Naive thymus-derived CD8-positive, alpha-beta T cell (primary cell): ENCODE measurements at regions not wholly inside any gene's neighbourhood (a gene's known extent, or its start where the extent isn't known, plus 50 kb on each side); places are given as distances from the start of the nearest gene placed in this dataset.

ENCODE experiments used
- ATAC-seq, 2 donors: fragments of 150-1000 bp; cut with Tn5 transposase in 1 of 2; sonication (Bioruptor Pico), chemical (Tn5 transposase) in 1 of 2; 1 replicate in 1 of 2; 2 replicates in 1 of 2; pipeline ENCODE4 v1.10.0; 2021; ENCODE audit warnings: mild to moderate bottlenecking in 2 of 2, moderate library complexity in 2 of 2
- POLR2A ChIA-PET: fragments of 350-600 bp; sonication (Branson Sonifier 250); formaldehyde crosslinking; loops from one replicate; lab custom pipeline; 2021; ENCODE audit warnings: antibody characterized with exemption; lab: Charles Lee
- DNase-seq, 10 donors: peaks; one replicate each; pipeline versions ENCODE4 v3.0.0 to v3.0.0-alpha.2; 2020 to 2022
- H3K27ac Mint-ChIP-seq, 10 donors: one replicate each; pipeline ENCODE4 v1.8.0; 2020 to 2022; ENCODE audit warnings: mild to moderate bottlenecking in 10 of 10, mixed read lengths in 10 of 10, moderate library complexity in 4 of 10, inconsistent platforms in 1 of 10
- H3K27me3 Mint-ChIP-seq, 5 donors: one replicate each; pipeline ENCODE4 v1.8.0; 2021 to 2022; ENCODE audit warnings: mixed read lengths in 5 of 5
- H3K36me3 Mint-ChIP-seq, 3 donors: one replicate each; pipeline ENCODE4 v1.8.0; 2020 to 2022; ENCODE audit warnings: mixed read lengths in 3 of 3, mild to moderate bottlenecking in 2 of 3, inconsistent platforms in 1 of 3
- H3K4me1 Mint-ChIP-seq, 4 donors: one replicate each; pipeline ENCODE4 v1.8.0; 2021 to 2022; ENCODE audit warnings: mixed read lengths in 4 of 4
- H3K4me3 Mint-ChIP-seq, 10 donors: one replicate each; pipeline ENCODE4 v1.8.0; 2020 to 2022; ENCODE audit warnings: mild to moderate bottlenecking in 10 of 10, mixed read lengths in 10 of 10, moderate library complexity in 6 of 10, inconsistent platforms in 1 of 10
- H3K9me3 Mint-ChIP-seq, 9 donors: one replicate each; pipeline ENCODE4 v1.8.0; 2020 to 2022; ENCODE audit warnings: mixed read lengths in 9 of 9, mild to moderate bottlenecking in 3 of 9, inconsistent platforms in 1 of 9, moderate library complexity in 1 of 9

DNA sequence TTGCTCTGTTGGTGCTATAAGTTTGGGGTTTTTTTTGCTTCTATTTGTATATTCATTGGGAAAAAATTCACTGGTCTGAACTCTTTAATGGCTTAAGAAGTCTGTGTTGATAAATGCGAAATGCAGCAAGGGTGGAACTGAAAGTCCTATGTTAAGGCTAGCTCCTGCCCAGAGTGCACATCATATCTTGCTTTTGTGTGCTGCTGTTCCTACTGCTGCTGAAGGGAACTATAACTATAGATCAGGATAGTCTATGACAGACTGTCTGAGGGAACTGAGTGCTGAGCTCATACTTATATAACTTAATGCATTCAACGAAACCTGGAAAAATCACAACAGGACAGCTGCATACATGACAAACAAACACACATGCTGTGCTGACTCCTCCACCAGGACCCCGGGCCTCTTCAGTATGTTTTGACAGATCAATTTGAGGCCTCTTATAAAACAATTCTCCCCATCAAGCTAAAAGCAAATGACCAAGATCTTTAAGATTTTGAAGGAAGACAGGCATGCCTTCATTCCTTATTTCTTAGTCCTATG is 1031.5 kb upstream of the ADGRL2 start:
- Mint-ChIP-seq H3K4me1 (no peaks in the 10 kb centered on the region), H3K36me3 (no peaks in the 10 kb centered on the region), H3K27ac (peak overlapping the region in 1 of 10 donors; percentile 14), H3K27me3 (no peaks in the 10 kb centered on the region), H3K4me3 (no peak overlapping the region), H3K9me3 (peaks cover 0 to 2% (median 0%) of the 10 kb centered on the region in 9 donors)
- DNase-seq (no peak), ATAC-seq (no peak)
- POLR2A ChIA-PET = no interaction called here

DNA sequence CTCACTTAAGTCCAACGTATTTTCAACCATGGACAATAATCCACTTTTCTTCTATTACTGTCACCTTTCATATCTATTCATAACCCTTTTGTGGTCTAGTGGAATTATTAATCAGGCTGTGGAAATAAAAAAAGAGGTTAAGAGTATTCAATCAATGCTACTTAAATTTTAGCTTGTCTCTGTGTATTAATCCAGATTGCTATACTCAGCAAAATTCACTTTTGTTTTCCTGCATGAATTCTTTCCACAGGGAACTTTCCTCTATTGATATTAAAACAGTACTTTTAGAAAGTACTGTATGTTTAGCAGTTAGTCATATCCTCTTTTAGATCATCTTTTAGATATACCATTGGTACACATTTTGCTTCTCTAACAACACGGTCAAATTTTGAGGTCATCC is 1033.0 kb upstream of the ADGRL2 start:
- no peak for DNase-seq
- no peak overlapping the region for H3K4me3 Mint-ChIP-seq
- POLR2A ChIA-PET = no interaction called here
- H3K27ac Mint-ChIP-seq = no peak overlapping the region
- no peaks in the 10 kb centered on the region for H3K27me3 Mint-ChIP-seq
- peaks cover 0 to 2% (median 0%) of the 10 kb centered on the region in 9 donors for H3K9me3 Mint-ChIP-seq
- H3K36me3 Mint-ChIP-seq = no peaks in the 10 kb centered on the region
- ATAC-seq = no peak
- H3K4me1 Mint-ChIP-seq = no peaks in the 10 kb centered on the region

DNA sequence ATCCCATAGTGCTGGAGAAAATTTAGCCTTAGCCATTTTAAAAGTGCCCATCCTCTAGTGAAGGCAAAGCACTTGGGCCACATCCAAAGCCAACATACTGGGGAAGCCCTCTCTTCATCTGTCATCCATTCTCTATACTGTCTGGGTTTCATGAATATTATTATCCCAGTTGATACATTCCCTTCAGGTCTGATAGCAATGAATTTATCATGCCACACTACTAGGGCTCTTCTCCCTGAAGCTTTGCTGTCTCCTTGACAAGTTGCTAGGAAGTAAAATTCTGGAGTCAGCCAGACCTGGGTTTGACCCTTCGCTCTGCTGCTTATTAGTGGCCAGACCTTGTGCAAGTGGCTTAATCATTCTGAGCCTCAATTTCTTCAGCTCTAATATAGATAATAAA is 1041.4 kb upstream of the ADGRL2 start:
- H3K9me3 Mint-ChIP-seq = peaks cover 0 to 16% (median 4%) of the 10 kb centered on the region in 9 donors

DNA sequence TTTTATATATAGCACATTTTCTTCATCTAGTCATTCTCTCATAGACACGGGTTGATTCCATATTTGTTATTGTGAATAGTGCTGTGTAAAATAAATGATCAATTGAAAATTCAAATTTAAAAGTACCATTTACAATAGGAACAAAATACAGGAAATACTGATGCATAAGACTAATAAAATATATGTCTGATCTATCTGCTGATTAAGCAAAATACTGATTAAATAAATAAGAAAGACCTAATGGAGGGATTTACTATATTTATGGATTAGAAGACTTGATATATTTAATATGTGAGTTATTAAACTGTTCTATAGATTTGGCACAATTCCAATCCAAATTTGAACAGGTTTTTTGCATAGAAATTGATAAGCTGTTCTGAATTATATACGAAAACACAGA is 1044.8 kb upstream of the ADGRL2 start:
- no peak overlapping the region for H3K4me3 Mint-ChIP-seq
- H3K27me3 Mint-ChIP-seq = no peaks in the 10 kb centered on the region
- no peaks in the 10 kb centered on the region for H3K36me3 Mint-ChIP-seq
- no peaks in the 10 kb centered on the region for H3K4me1 Mint-ChIP-seq
- POLR2A ChIA-PET = no interaction called here
- ATAC-seq (no peak), DNase-seq (no peak)
- peaks cover 0 to 23% (median 7%) of the 10 kb centered on the region in 9 donors for H3K9me3 Mint-ChIP-seq
- H3K27ac Mint-ChIP-seq = no peak overlapping the region

More for the DNA sequence above, 1041.4 kb upstream of the ADGRL2 start:
- DNase-seq (no peak), ATAC-seq (no peak)
- H3K27ac Mint-ChIP-seq = no peak overlapping the region
- H3K4me1 Mint-ChIP-seq = no peaks in the 10 kb centered on the region
- no peak overlapping the region for H3K4me3 Mint-ChIP-seq
- H3K36me3 Mint-ChIP-seq = no peaks in the 10 kb centered on the region
- H3K27me3 Mint-ChIP-seq = no peaks in the 10 kb centered on the region
- POLR2A ChIA-PET = no interaction called here

DNA sequence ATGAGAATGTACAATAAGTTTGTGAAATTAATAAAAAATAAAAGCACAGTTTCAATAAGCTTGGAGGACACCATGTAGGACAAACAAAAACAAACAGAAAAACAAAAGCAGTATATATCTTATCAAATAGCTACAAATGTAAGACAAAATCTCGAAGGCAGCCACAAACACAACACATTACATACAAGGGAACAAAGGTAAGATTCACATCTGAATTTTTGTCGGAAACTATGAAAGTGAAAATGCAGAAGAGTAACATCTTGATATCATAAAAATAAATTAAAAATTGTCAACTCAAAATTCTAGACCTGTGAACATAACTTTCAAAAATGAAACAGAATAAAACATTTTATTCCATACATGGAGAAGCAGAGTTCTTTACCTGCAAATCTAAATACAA is 1049.5 kb upstream of the ADGRL2 start:
- Mint-ChIP-seq H3K9me3 (peaks cover 0 to 21% (median 9%) of the 10 kb centered on the region in 9 donors), H3K27me3 (no peaks in the 10 kb centered on the region), H3K27ac (no peak overlapping the region), H3K4me3 (no peak overlapping the region), H3K36me3 (no peaks in the 10 kb centered on the region), H3K4me1 (no peaks in the 10 kb centered on the region)
- POLR2A ChIA-PET = no interaction called here
- ATAC-seq (no peak), DNase-seq (no peak)

DNA sequence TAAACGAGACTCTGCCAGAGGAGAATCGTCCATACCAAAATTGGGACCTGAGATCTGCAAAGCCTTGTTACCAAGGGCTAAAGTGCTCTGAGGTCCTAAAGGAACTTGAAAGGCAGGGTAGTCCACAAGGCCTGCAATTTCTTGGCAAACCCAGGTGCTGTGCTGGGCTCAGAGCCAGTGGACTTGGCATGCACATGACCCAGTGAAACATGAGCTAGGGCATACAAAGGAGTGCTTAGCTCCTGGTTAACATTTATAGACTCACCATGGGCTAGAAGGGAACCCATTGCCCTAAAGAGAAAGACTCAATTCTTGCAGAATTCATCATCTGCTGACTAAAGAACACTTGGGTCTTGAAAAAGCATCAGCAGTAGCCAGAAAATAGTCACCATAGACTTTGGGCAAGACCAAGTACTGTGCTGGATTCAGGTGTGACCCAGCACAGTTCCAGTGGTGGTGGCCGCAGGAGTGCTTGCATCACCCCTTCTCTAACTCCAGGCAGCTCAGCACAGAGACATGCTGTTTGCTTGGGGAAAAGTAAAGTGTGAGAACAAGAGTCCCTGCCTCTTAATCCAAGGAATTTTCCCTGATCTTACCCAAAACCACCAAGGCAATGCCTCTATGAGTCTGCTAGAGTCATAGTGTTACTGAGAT is 1069.4 kb upstream of the ADGRL2 start:
- ATAC-seq (no peak), DNase-seq (no peak)
- no peaks in the 10 kb centered on the region for H3K27me3 Mint-ChIP-seq
- H3K9me3 Mint-ChIP-seq = peaks cover 5 to 31% (median 19%) of the 10 kb centered on the region in 9 donors
- H3K4me1 Mint-ChIP-seq = no peaks in the 10 kb centered on the region
- H3K36me3 Mint-ChIP-seq = peaks cover 0 to 10% (median 0%) of the 10 kb centered on the region in 3 donors
- POLR2A ChIA-PET = no interaction called here
- no peak overlapping the region for H3K4me3 Mint-ChIP-seq
- no peak overlapping the region for H3K27ac Mint-ChIP-seq

DNA sequence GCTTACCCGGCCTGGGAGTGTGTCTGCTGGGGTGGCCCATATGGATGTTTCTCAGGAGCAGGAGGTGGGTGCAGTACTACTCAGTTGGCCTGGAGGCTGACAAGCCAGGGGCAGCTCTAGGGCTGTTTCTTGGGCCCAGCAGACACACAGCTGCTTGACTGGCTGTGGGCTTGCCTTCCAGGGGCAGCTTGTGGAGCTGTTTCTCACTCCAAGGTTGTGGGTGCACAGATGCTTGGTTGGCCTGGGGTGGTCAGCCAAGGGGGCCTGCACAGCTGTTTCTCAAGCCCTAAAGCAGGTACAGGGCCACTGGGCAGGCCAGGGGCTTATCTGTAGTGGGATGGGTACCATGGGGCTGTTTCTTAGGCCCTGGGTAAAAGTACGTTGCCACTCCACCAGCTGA is 1078.1 kb upstream of the ADGRL2 start:
- Mint-ChIP-seq H3K27me3 (no peaks in the 10 kb centered on the region), H3K36me3 (no peaks in the 10 kb centered on the region), H3K9me3 (peaks cover 0 to 43% (median 11%) of the 10 kb centered on the region in 9 donors), H3K4me3 (no peak overlapping the region), H3K27ac (no peak overlapping the region), H3K4me1 (no peaks in the 10 kb centered on the region)
- ATAC-seq = no peak
- DNase-seq = no peak
- POLR2A ChIA-PET = no interaction called here

DNA sequence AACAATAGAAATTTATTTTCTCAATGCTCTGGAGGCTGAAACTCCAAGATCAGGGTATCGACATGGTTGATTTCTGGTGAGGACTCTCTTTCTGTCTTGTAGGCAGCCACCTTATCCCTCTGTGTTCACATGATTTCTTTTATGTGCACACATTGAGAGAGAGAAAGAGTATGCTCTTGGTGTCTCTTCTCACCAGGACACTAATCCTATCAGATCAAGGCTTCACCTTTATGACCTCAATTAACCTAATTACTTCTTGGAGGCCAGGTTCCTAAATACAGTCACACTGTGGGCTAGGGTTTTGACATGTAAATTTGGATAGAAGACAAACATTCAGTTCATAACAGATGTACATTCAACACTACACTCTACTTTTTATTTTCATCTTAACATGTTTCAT is 1094.2 kb upstream of the ADGRL2 start:
- Mint-ChIP-seq H3K4me1 (no peaks in the 10 kb centered on the region), H3K27me3 (no peaks in the 10 kb centered on the region), H3K27ac (no peak overlapping the region), H3K9me3 (peaks cover 0 to 24% (median 10%) of the 10 kb centered on the region in 9 donors), H3K4me3 (no peak overlapping the region), H3K36me3 (no peaks in the 10 kb centered on the region)
- no peak for ATAC-seq
- DNase-seq = no peak
- POLR2A ChIA-PET = no interaction called here

DNA sequence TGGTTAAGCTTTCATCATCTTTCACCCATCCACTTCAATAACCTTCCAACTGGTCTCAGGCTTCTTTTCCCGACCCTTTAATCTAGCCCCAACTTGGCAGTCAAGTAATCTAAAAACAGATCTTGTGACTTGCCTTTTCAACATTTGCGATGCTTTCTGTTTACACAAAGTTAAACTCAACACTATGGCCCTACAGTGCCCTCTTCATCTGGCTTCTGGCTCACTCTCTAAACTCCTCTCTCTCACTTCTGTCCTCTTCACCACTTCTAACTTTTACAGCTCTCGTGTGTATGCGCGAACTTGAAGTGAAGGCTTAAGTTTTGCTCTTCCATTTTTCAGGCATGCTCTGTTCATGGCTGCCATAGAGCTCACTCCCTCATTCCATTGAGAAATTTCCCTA is 1122.3 kb upstream of the ADGRL2 start:
- Mint-ChIP-seq H3K27me3 (no peaks in the 10 kb centered on the region), H3K9me3 (peaks cover 0 to 28% (median 4%) of the 10 kb centered on the region in 9 donors), H3K4me3 (no peak overlapping the region), H3K4me1 (no peaks in the 10 kb centered on the region), H3K36me3 (peaks cover 0 to 4% (median 0%) of the 10 kb centered on the region in 3 donors), H3K27ac (no peak overlapping the region)
- POLR2A ChIA-PET = no interaction called here
- DNase-seq = no peak
- no peak for ATAC-seq

DNA sequence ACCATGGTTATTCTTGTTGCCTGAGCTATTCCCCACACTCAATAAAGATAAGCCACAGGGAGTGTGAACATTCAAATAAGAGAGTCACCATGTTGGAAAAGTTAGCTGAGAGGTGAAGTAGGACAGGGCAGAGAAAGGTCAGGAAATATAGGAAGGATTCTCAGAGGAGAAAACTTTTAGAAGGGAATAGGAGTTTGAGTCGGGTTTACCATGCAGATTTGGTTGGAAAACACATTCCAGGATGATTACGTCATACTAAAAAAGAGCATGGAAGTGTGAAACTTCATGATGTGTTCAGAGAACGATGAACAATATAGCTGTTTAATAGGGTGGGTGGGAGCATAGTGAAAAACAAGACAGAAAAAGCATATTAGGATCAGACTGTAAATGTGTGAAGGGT is 1125.3 kb upstream of the ADGRL2 start:
- POLR2A ChIA-PET = no interaction called here
- H3K27ac Mint-ChIP-seq = no peak overlapping the region

DNA sequence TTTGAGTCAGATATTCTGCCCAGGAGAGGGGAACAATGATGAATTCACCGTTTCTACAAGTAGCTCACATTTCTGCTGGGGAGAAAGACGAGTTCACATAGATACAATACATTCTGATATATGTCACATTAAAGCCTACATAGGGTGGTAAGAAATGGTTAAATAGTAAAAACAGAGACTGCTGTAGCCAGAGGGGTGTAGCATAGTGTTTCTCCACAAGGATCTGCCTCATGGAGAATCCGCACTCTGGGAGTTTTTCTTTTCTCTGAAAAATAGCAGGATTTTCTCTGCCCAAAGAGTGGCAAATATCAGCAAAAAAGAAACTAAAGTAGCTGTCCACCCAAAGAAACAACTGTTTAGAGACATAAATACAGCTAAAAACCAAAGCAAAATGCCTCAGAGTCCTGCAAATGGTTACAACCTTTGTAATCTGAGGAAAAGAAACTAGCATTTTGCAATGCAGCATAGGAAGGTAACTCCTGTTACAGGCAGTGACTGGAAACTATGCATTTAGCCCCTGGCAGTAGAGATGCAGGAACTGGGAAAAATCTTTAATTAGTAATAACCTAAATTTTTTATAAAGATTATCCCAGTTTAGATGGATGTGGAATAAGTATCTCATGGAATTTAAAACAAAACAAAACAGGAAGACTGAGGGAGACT is 1126.7 kb upstream of the ADGRL2 start:
- DNase-seq = no peak
- H3K27ac Mint-ChIP-seq = no peak overlapping the region
- no peak for ATAC-seq
- H3K36me3 Mint-ChIP-seq = peaks cover 0 to 4% (median 0%) of the 10 kb centered on the region in 3 donors
- no peaks in the 10 kb centered on the region for H3K27me3 Mint-ChIP-seq
- H3K4me1 Mint-ChIP-seq = no peaks in the 10 kb centered on the region
- peaks cover 0 to 22% (median 4%) of the 10 kb centered on the region in 9 donors for H3K9me3 Mint-ChIP-seq
- POLR2A ChIA-PET = no interaction called here
- H3K4me3 Mint-ChIP-seq = no peak overlapping the region

More for the DNA sequence above, 1125.3 kb upstream of the ADGRL2 start:
- H3K36me3 Mint-ChIP-seq = peaks cover 0 to 4% (median 0%) of the 10 kb centered on the region in 3 donors
- DNase-seq = no peak
- no peaks in the 10 kb centered on the region for H3K4me1 Mint-ChIP-seq
- peaks cover 0 to 22% (median 1%) of the 10 kb centered on the region in 9 donors for H3K9me3 Mint-ChIP-seq
- H3K27me3 Mint-ChIP-seq = no peaks in the 10 kb centered on the region
- no peak overlapping the region for H3K4me3 Mint-ChIP-seq
- ATAC-seq = no peak

DNA sequence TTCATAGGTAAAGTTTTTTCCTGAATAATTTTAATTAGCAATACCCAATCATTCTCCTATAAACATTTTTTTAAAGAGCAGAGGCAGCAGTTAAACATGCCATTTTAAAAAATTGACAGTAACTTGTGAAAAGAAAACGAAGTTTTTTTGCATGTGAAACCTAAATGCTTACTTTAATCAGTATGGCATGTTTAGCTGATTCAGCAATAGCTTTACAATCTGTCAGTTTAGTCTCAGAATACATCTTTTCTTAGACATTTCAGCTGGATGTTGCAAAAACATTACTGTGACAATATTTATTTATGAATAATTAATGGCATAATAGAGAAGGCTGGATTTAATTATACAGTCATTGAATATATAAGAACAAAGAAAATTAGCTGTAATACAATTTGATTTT is 1132.4 kb upstream of the ADGRL2 start:
- POLR2A ChIA-PET = no interaction called here
- no peak overlapping the region for H3K27ac Mint-ChIP-seq
- H3K4me3 Mint-ChIP-seq = no peak overlapping the region
- no peaks in the 10 kb centered on the region for H3K36me3 Mint-ChIP-seq
- no peaks in the 10 kb centered on the region for H3K4me1 Mint-ChIP-seq
- H3K27me3 Mint-ChIP-seq = no peaks in the 10 kb centered on the region
- ATAC-seq (no peak), DNase-seq (no peak)
- H3K9me3 Mint-ChIP-seq = peaks cover 0 to 12% (median 4%) of the 10 kb centered on the region in 9 donors

DNA sequence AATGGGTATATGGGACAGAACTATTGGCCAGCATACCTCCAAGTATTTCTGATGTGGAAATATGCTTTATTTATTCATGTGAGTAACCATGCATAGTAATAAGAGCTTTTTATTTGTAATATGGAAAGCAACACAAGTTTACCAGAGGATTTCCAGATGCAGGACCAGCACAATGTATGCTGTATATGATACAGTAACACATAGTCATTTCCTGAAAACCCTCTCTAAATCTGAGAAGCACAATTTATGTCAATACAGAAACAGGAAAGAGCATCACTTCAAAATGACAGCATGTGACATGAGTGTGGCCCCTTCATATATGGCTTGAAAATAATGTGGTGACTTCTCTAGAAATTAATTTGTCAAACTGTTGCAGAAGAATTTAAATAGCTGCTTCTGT is 1134.7 kb upstream of the ADGRL2 start:
- ATAC-seq = no peak
- no peak overlapping the region for H3K27ac Mint-ChIP-seq
- H3K36me3 Mint-ChIP-seq = no peaks in the 10 kb centered on the region
- POLR2A ChIA-PET = no interaction called here
- peaks cover 2 to 17% (median 6%) of the 10 kb centered on the region in 9 donors for H3K9me3 Mint-ChIP-seq
- DNase-seq = no peak
- H3K4me3 Mint-ChIP-seq = no peak overlapping the region
- no peaks in the 10 kb centered on the region for H3K27me3 Mint-ChIP-seq
- no peaks in the 10 kb centered on the region for H3K4me1 Mint-ChIP-seq
